ENCODE measurements at regions not wholly inside any gene's neighbourhood (a gene's known extent, or its start where the extent isn't known, plus 50 kb on each side); places are given as distances from the start of the nearest gene placed in this dataset.

GRCh38 chr15:61509327-61509840 lies 280.3 kb upstream of the RORA start:
- no peaks in the 10 kb centered on the region for H3K4me1 ChIP-seq (replicated peaks in 1 of 2; ENCODE audit: control insufficient read depth in 2 of 2, insufficient read depth in 2 of 2, low read length in 2 of 2)
- BruUV-seq (replicated peaks), result no TSS peak
- no peak for DNase-seq (ENCODE audit: extremely low read depth in 1 of 4, low spot score in 3 of 4)
- no peaks in the 10 kb centered on the region; a peak in 2 of 5 replicates for H3K27me3 ChIP-seq (ENCODE audit: control insufficient read depth in 2 of 2, insufficient read depth in 2 of 2, low read length in 2 of 2)
- H3K79me2 ChIP-seq (ENCODE audit: control insufficient read depth, insufficient read depth, low read length), result no peaks in the 10 kb centered on the region
- FAIRE-seq, result no peak
- intact Hi-C loops (cut with micrococcal nuclease) (no loop called here), in situ Hi-C loops (cut with MboI) (no loop called here)
- ChIA-PET POLR2A (no interaction called here), CTCF (ENCODE audit: low intra/inter-chr PET ratio) (interaction anchor here (0.6 kb wide), 1 partner anchor 268 kb away, joined by 3 read pairs; no protein-coding TSS in a partner anchor)
- no peak for ATAC-seq
- H3K4me2 ChIP-seq (ENCODE audit: insufficient read depth, low read length), result no peak overlapping the region
- no peak overlapping the region for H3K4me3 ChIP-seq
- H4K20me1 ChIP-seq (replicated peaks; ENCODE audit: control insufficient read depth, insufficient read depth, low read length), result no peaks in the 10 kb centered on the region
- TF ChIP-seq CBX5 (IDR thresholded peaks at IDR 0.05; ENCODE audit: borderline replicate concordance, low read depth) (no peak), RHOXF2B (CRISPR knock-in tag; conservative IDR thresholded peaks at IDR 0.05) (no peak), ZNF511 (CRISPR knock-in tag; IDR thresholded peaks at IDR 0.05) (no peak), DDX20 (tag; IDR thresholded peaks at IDR 0.05; ENCODE audit: low read depth) (no peak), ZNF134 (CRISPR knock-in tag; conservative IDR thresholded peaks at IDR 0.05) (no peak)
- no peaks in the 10 kb centered on the region for H3K9me1 ChIP-seq (ENCODE audit: control insufficient read depth, insufficient read depth, low read length)
- H2AFZ ChIP-seq (ENCODE audit: low read depth, low read length), result no peak overlapping the region
- no peaks in the 10 kb centered on the region for H3K36me3 ChIP-seq (ENCODE audit: control insufficient read depth, insufficient read depth, low read length)
- H3K9me3 ChIP-seq (replicated peaks; ENCODE audit: control insufficient read depth, insufficient read depth, low read depth, low read length), result no peaks in the 10 kb centered on the region
- H3K9ac ChIP-seq (ENCODE audit: insufficient read depth in 1 of 2, low read depth in 2 of 2, low read length in 2 of 2), result no peak overlapping the region
- H3K27ac ChIP-seq (ENCODE audit: extremely low read depth, low read depth, low read length), result no peak overlapping the region
- WGBS (ENCODE audit: insufficient coverage, low coverage, missing lambda C conversion rate), result 1% methylated on average over 7 of the region's 7 CpGs

GRCh38 chr15:61503383-61503969 lies 274.4 kb upstream of the RORA start:
- BruUV-seq (replicated peaks), result no TSS peak
- Histone ChIP-seq H2AFZ (ENCODE audit: low read depth, low read length) (no peak overlapping the region), H3K4me2 (ENCODE audit: insufficient read depth, low read length) (no peak overlapping the region), H3K4me3 (no peak overlapping the region), H3K9ac (ENCODE audit: insufficient read depth in 1 of 2, low read depth in 2 of 2, low read length in 2 of 2) (no peak overlapping the region), H3K9me3 (replicated peaks; ENCODE audit: control insufficient read depth, insufficient read depth, low read depth, low read length) (no peaks in the 10 kb centered on the region), H3K36me3 (ENCODE audit: control insufficient read depth, insufficient read depth, low read length) (no peaks in the 10 kb centered on the region), H3K27me3 (ENCODE audit: control insufficient read depth in 2 of 2, insufficient read depth in 2 of 2, low read length in 2 of 2) (no peaks in the 10 kb centered on the region), H3K79me2 (ENCODE audit: control insufficient read depth, insufficient read depth, low read length) (no peaks in the 10 kb centered on the region), H3K27ac (ENCODE audit: extremely low read depth, low read depth, low read length) (no peak overlapping the region), H4K20me1 (replicated peaks; ENCODE audit: control insufficient read depth, insufficient read depth, low read length) (no peaks in the 10 kb centered on the region), H3K4me1 (replicated peaks in 1 of 2; ENCODE audit: control insufficient read depth in 2 of 2, insufficient read depth in 2 of 2, low read length in 2 of 2) (no peaks in the 10 kb centered on the region), H3K9me1 (ENCODE audit: control insufficient read depth, insufficient read depth, low read length) (no peaks in the 10 kb centered on the region)
- ATAC-seq, result no peak
- no peak for FAIRE-seq
- in situ Hi-C loops (cut with MboI) (no loop called here), intact Hi-C loops (cut with micrococcal nuclease) (no loop called here)
- no peak for DNase-seq (ENCODE audit: extremely low read depth in 1 of 4, low spot score in 3 of 4)
- ChIA-PET CTCF (ENCODE audit: low intra/inter-chr PET ratio) (no interaction called here), POLR2A (no interaction called here)
- TF ChIP-seq CREB3 (tag; conservative IDR thresholded peaks at IDR 0.05; ENCODE audit: low read depth) (no peak), ARID4B (CRISPR knock-in tag; IDR thresholded peaks at IDR 0.05) (no peak), POLR2H (tag; IDR thresholded peaks at IDR 0.05; ENCODE audit: low read depth) (no peak), ZBTB7A (IDR thresholded peaks at IDR 0.05; ENCODE audit: borderline replicate concordance, control insufficient read depth, low read depth, low read length) (no peak)

Measured in K562 (cell line).